NCI-H2029 (cell line): ENCODE measurements at regions not wholly inside any gene's neighbourhood (a gene's known extent, or its start where the extent isn't known, plus 50 kb on each side); places are given as distances from the start of the nearest gene placed in this dataset.
"Not testable (repeated sequence)": the region's sequence is repeated elsewhere in the genome, so short reads cannot be mapped to it uniquely, and the experiment has no call there.

Experiments used
- DNase-seq: peaks from one replicate; lab custom pipeline; 2025; lab: John Stamatoyannopoulos, UW

DNA sequence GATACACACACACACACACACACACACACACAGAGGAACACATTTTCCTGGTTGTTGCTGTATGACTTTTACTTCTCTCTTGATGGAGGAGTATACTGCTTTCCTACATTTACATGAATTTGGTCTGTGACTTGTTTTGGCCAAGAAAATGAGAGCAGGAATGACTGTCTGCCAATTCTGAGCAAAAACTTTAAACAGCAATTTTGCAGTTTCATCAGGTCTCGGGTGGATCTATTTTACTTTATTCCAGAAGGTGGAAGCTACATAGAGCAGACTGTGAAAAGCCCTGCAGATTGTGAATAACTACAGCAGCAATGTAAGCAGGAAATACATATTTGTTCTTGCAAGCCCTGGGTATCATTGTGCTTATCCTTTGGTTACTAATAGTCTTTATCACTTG, 1350.0 kb upstream of the EPHA6 start:
- no peak for DNase-seq

DNA sequence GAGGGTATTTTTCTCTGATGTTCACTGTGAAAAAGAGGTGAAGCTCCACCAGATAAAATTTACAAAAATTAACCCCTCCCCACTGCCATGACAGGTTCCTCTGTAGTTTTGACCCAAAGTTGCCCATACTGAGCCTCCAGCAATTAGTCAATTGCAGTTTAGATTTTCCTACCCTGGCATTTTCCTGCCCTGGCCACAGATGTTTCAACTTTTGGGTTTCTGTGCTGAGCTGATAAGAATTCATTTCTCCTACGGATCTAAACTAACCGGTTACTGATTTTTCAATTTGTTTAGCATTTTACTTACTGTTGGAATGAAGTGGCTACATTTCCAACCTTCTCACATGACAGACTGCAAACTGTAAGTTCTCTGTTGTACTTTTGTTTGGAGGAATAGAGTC, 1346.1 kb upstream of the EPHA6 start:
- DNase-seq, result no peak

DNA sequence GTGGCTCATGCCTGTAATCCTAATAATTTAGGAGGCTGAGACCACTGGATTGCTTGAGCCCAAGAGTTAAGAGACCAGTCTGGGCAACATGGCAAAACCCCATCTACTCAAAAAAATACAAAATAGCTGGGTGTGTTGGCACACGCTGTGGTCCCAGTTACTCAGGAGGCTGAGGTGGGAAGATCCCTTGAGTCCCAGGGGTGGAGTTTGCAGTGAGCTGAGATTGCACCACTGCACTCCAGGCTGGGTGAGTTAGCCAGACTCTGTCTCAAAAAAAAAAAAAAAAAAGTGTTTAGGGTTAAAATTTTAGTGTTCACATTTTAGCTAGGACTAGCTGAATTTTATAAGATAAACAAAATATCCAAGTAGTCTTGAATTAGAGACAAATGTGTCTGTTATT, 1340.1 kb upstream of the EPHA6 start:
- DNase-seq, result no peak

DNA sequence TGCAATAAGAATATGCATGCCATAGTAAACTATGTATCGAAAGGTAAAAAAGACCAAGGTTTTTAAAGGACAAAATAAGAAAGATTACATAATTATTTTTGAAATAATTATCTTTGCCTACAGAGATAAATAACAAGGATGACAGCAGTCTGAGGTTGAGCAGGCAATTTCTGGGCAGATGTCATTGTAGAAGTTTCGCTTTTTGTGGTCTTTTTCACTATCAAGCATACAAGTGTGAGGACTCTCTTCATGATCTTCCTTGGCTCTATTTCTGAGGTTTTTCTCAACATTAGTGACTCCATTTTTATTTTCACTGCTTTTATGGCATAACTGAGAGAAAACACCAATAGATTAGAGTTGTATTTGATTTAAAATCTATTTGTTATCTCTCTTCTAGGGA, 1337.9 kb upstream of the EPHA6 start:
- no peak for DNase-seq

DNA sequence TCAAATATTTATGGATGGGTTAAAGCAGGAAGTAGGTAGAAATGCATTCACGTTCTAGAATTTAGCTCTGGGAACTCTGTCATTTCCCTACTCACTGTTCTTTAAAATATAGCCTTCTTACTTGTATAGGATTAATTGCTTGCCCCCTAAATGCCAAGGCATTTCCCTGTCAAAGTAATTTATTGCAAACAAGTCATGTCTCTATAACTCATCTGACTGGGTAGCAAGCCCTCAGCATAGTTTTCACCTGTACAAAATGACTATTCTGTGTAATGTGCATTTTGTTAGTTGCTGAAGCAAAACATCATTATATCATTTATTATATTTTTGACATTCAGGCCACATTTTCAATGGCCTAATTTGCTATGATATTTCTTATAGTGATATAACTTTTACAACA, 1308.2 kb upstream of the EPHA6 start:
- no peak for DNase-seq

DNA sequence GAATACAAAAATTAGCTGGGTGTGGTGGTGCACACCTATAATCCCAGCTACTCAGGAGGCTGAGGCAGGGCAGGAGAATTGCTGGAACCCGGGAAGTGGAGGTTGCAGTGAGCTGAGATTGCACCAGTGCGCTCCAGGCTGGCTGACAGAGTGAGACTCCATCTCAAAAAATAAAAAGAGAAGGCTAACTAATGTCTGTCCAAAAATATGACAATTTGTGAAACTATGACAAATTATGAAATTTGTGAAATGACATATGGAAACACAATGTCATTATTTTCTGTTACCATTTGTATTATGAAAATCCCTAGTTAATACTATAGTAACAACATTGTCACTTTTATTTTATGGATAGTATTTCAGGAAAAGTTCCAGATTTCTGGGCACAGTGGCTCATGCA, 1306.3 kb upstream of the EPHA6 start:
- no peak for DNase-seq

DNA sequence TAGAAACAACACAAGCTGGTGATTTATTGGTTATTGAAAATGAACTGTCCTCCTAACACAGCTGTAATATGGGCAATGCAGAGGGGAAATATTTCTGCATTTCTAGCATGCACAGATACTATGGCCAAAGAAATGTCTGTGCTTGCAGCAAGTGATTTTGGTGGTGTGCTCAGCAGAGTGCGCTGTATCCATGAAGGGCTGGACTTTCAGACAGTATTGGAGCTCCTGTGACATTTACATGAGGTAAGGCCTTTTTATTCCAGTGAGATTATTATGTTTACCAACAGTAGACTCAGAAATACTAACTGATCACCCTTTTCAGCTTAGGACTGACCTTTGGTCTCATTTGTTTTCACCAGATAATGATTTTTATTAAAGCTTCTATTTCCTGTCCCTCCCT, 1302.6 kb upstream of the EPHA6 start:
- DNase-seq, result no peak

DNA sequence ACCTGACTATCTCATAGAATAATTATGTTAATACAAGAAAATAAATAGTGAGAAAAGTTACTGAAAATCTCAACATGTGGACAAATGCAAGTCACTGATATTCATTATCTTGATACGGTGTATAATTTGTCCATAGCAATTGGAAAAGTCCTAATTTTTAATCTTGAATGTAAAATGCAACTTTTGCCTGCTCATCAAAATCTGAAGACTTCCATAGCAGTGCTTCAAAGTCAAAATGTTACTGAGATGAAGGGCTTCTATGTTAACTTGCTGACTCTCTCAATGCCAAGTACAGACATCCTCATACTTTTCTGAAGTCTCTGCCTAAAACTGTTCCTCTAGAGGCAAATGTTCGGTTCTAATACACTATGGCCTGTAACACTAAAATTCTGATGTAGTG, 1300.1 kb upstream of the EPHA6 start:
- no peak for DNase-seq

DNA sequence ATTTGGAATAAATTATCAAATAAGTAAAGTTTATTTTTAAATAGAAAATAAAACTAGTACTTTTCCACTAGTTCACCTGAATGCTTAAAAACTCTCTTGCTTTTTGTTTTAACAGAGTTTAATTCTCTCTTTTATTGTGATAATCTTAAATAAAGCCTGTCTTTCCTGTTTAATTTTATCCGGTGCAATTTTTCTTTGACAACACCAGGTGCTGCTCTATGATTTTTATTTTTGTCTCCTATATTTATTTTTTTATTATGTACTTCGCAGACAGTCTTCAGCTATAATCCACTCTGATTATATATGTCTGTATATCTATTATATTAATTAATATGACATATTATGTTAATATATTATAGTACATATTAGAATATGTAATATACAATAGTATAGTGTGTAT, 1293.0 kb upstream of the EPHA6 start:
- no peak for DNase-seq

DNA sequence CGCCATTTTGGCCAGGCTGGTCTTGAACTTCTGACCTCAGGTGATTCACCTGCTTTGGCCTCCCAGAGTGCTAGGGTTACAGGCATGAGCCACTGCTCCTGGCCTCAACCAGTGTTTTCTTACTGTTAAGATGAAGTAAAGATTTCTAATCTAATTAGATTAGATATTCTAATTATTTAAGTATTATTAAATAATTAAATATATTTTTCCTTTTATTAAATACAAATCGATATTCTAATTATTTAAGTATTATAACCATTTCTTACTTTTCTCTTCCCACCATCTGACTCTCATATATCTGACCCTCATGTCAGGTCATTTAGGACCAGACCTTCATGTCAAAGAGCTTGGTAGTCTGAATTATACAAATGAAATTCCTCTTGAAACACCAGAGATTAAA, 1291.9 kb upstream of the EPHA6 start:
- no peak for DNase-seq

DNA sequence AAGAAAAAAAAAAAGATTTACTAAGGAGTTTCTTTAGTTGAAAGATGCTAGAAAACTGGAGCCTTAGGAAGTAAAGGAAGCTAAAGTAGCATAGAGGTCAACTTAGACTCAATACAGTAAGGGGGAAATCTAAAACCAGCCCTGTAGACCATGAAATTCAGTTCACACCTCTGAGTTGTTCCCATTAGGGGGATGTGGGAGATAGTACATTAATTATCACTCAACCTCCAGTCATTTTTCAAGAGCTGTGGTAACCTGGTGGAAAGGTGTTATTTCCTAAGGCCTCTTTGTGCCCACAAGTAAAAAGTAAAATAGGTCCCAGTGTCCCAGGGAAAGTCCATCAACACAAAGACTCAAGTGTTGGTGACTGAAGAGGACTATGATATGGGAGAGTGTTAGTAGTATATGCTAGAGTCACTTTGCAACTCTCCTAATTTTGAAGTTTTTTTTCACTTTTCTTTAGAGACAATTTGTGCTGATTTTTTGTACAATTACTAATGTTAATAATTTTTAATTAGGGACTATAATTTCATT, 1274.4 kb upstream of the EPHA6 start:
- DNase-seq, result no peak

DNA sequence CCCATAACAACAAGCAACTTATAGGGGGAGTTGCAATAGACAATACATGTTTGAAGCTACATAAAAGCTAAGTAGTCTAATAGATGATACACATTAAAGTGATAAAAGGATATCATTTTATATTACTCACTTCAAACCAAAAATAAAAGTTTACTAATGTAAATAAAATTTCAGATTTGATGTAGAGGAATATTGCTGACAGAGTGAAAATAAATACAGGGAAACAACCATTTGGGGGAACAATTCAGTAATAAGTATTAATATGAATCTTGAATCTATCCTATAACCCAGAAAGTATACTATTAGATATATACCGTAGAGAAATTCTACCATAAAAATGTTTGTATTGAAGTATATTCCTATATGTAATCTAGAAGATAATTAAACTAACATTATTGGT, 1248.9 kb upstream of the EPHA6 start:
- no peak for DNase-seq

DNA sequence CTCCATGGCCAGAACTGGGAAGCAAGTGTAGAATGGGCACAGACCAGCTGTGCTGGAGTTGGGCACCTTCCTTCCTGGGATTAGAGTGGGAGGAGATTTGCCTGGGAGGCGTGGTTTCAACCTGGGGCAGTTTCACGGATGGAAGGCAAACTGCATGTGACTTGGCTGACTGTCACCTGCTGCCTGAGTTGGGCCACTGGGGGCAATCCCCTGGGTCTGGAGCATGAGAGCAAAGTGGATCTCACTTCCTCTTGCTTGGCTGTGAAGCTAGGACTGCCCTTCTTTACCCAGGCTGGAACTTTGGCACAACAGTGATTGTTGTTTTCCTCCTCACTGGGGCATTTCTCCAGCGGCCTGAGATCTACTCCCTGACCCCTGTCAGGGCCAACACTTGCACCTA, 1247.0 kb upstream of the EPHA6 start:
- no peak for DNase-seq

DNA sequence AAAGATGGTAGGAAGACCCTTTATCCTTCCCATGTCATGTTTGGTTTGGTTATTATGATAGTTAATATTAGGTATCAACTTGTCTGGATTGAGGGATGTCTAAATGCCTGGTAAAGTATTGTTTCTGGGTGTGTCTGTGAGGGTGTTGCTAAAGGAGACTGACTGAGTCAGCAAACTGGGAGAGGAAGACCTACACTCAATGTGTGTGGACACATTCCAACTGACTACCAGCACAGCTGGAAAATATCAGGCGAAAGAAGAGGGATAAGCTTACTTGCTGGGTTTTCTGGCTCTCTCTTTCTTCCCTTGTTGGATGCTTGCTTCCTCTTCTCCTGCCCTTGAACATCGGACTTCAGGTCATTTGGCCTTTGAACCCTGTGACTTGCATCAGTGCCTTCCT, 1227.6 kb upstream of the EPHA6 start:
- no peak for DNase-seq

DNA sequence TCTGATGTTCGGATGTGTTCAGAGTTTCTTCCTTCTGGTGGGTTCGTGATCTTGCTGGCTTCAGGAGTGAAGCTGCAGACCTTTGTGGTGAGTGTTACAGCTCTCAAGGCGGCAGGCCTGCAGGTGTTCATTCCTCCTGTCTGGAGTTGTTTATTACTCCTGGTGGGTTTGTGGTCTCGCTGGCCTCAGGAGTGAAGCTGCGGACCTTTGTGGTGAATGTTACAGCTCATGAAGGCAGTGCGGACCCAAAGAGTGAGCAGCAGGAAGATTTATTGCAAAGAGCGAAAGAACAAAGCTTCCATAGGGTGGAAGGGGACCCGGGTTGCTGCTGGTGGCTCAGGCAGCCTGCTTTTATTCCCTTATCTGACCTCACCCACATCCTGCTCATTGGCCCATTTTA, 1226.8 kb upstream of the EPHA6 start:
- DNase-seq, result not testable (repeated sequence)

DNA sequence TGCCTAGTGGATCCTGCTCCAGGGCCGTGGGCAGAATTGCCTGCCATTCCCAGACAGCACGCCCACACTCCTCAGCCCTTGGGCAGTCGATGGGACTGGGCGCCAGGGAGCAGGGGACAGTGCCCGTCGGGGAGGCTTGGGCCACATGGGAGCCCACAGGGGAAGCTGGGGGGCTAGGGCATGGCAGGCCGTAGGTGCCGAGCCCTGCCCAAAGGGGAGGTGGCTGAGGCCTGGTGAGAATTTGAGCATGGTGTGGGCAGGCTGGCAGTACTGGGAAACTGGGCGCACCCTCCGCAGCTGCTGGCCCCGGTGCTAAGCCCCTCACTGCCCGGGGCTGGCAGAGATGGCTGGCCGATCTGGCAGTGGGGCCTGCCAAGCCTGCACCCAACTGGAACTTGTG, 1225.9 kb upstream of the EPHA6 start:
- DNase-seq, result no peak

DNA sequence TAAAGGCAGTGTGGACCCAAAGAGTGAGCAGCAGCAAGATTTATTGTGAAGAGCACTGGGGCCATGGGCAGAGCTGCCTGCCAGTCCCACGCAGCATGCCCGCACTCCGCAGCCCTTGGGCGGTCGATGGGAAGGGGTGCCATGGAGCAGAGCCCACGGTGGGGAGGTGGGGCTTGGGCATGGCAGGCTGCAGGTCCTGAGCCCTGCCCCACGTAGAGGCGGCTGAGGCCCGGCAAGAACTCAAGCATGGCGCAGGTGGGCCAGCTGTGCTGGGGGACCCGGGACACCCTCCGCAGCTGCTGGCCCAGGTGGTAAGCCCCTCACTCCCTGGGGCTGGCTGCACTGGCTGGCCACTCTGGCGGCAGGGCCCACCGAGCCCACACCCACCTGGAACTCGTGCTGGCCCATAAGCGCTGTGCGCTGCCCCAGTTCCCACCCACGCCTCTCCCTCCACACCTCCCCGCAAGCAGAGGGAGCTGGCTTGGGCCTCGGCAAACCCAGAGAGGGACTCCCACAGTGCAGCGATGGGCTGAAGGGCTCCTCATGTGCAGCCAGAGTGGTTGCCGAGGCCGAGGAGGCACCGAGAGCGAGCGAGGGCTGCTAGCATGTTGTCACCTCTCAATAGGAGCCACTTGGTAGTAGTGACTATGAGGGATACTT, 1218.8 kb upstream of the EPHA6 start:
- DNase-seq, result no peak

DNA sequence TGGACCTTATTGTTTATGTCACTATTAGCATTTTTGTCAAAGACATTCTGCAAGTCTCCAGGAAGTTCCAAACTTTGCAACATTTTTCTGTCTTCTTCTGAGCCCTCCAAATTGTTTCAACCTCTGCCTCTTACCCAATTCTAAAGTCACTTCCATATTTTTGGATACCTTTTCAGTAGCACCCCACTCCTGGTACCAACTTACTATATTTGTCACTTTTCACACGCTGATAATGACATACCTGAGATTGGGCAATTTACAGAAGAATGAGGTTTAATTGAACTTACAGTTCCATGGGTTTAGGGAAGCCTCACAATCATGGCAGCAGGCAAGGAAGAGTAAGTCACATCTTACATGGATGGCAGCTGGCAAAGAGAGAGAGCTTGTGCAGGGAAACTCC, 1206.5 kb upstream of the EPHA6 start:
- DNase-seq, result no peak

DNA sequence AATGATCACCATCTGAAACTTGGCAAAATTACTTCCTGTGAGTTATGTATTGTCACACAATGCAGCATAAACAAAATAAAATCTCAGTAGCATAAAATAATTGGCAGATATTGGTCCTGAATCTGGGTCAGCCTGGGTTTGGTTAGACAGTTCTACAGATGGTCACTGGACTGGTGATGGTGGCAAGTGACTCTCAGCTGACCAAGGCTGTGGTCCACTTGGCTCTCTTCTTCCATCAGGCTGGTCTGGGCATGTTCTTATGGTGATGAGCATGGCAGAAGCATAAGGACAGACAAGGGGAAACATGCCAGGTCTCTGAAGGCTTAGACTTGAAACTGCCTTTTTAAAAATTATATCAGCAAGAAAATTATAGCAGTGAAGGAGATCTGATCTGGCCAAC, 1205.0 kb upstream of the EPHA6 start:
- DNase-seq, result no peak

DNA sequence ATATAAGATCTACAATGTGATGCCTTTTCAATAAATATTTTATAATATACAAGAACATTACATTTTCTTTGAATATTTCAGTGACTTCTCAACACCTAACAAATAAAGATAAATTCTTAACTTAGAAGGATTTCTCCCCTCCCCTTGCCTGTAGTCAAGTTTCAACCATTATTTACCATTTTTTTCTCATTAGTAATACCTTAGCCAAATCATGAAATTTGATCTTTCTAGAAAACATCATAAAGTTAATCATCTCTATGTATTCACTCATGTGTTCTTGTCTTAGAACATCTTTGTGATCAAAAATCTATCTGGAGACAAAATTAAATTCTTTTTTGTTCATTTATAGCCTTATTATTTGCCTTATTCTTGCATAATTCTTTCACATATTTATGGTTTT, 1201.8 kb upstream of the EPHA6 start:
- no peak for DNase-seq

DNA sequence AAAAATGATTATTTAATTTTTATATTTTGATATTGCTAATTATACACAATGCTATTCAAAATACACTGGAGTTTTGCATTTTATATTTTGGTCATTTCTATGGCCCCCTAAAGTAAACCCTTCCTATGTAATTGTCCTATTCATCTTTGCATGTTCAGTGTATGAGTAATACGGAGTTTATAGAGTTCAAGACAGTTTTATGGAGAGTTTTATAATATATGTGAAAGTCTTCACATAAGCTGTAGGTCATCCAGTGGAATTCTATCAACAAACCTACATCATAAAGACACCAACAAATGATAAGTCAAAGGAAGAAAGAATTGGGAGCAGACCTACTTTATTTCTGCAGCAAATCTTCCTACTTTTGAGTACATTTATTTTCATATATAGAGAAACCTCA, 1200.4 kb upstream of the EPHA6 start:
- DNase-seq, result no peak

DNA sequence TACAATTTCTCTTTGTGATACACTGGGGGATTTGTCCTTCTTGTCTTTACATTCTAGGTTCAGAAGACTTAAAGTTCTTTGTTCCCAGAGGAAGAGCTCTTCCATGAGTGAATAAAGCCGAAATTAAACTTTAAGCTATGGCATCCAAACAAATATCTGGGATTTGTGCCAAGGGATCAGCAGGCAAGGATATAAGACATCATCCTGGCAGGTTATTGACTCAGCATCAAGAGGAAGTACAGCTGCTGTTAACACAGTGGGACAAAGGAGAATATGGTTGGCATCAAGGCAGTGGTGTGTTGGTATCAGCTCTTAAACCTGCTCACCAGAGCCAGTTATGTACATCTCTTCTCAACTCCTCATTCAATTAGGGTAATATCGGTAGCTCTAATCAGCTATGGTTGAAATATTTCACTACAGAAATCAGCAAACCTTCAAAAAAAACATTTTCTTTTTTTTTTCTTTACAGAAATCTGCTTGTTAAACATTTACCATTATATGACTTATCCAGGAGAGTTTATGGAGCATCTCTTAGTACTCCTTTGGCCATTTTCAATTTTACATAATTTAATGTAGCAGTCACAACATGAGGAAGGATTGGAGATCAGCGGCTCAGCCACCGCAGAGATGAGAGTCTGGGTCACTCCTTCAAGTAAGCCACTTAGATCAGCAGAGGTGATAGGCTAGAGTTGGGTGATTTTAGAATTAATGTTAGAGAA, 1198.6 kb upstream of the EPHA6 start:
- DNase-seq, result no peak

DNA sequence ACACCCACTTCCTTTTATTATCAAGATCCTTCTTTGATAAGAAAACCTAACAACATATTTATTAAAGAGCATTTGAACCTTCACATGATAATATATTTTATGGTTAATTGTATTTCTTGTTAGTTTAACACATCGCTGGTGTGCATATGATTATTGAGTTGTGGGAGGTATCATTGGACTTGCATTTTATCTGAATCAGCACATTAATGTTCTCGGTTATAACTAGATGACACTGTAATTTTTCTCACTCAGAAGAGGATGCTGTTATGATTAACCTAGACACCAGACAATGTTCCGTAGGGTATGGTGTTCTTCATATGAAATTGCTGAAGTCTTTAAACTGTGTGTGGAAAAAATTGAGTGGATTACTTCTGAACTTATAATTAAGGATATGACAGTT, 1188.3 kb upstream of the EPHA6 start:
- no peak for DNase-seq

DNA sequence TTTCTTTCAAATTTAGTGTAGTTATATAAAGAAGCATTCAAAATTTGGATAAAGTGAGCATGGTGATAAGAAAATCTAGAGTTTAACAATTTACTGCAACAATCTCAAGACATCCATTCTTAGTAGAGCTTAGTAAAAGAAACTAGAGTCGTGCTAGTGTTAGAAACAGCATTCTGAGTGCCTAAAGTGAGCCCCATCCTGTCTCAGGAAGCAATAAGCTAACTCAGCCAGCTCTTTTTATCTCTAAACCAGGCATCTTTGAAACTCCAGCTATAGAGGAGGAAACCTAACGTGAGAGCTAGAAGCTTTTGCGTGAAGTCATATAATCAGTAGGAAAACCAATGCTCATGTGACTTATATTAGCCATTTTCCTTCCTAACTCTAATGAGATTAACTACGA, 1187.1 kb upstream of the EPHA6 start:
- no peak for DNase-seq
